ENCODE measurements at regions not wholly inside any gene's neighbourhood (a gene's known extent, or its start where the extent isn't known, plus 50 kb on each side); places are given as distances from the start of the nearest gene placed in this dataset.

GRCh38 chr3:126256251-126256650, 75.9 kb upstream of the ALDH1L1 start:
- no peak for TF ChIP-seq CTCF (conservative IDR thresholded peaks at IDR 0.05)
- no peak for TF ChIP-seq EZH2 (IDR thresholded peaks at IDR 0.05; ENCODE audit: low read depth)

All from PC-9 (cell line).